ENCODE measurements at regions not wholly inside any gene's neighbourhood (a gene's known extent, or its start where the extent isn't known, plus 50 kb on each side); places are given as distances from the start of the nearest gene placed in this dataset.

DNA sequence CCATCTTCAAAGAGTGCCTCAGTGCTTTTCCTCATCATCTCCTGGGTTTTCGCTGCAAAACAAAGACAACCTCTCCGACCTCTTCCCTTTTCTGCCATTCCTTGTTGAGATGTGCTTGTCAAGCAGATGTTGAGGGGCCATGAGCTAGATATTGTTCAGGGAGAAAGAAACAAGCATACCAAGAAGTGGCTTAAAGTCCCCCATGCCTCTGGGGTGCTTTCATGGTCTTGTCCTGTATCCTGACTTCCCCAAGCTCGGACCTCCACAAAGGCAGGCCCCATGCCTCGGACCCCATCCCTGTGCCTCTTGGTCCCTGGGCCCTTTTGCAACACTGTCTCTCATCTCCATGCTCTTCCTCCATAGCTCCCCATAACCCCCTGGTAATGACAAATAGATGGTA is 103.8 kb downstream of the C1orf94 start:
- no peak for TF ChIP-seq CTCF (conservative IDR thresholded peaks at IDR 0.05; ENCODE audit: low read depth, low read length)
- no peak overlapping the region for H3K4me3 ChIP-seq (ENCODE audit: low read depth, low read length)
- DNase-seq (ENCODE audit: low read depth): no peak

DNA sequence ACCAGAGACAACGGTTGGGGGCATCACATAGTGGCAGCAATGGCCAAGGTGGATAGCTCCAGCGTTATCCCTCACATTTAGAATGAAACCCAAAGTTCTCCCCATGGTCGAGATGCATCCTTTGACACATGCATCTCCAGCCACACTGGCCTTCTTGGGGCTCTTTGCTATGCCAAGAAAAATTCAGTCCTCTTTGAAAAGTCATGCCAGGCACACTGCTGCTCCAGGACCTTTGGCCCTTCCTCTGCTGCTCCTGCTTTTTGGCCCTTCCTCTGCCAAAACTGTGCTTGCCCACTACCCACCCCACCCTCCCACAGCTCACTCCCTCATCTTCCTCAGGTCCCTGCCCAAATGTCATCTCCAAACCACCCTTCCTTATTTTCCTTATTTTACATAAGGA is 106.4 kb downstream of the C1orf94 start:
- TF ChIP-seq CTCF (conservative IDR thresholded peaks at IDR 0.05; ENCODE audit: low read depth, low read length): no peak
- H3K4me3 ChIP-seq (ENCODE audit: low read depth, low read length): no peak overlapping the region
- no peak for DNase-seq (ENCODE audit: low read depth)

DNA sequence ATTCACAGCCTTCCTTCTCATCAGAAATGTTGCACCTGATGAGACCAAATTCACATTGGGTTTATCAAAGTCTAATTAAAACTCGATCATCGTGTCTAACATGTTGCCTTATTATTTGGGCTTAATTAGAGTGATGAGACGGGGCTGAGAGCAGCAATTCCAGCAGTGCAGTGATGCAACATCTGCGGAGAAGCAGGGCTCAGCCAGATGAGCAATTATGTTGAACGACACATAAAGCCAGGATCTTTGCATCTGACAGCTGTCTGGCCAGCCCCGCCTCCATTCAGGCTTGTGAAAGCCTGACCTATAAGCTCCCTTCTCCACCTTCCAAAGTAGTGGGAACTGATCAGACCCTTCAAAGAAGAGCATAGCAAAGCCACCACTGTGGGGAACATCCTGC is 109.8 kb downstream of the C1orf94 start:
- no peak for TF ChIP-seq CTCF (conservative IDR thresholded peaks at IDR 0.05; ENCODE audit: low read depth, low read length)
- no peak for DNase-seq (ENCODE audit: low read depth)
- H3K4me3 ChIP-seq (ENCODE audit: low read depth, low read length): no peak overlapping the region

- DNase-seq (ENCODE audit: low read depth): no peak
- no peak overlapping the region for H3K4me3 ChIP-seq (ENCODE audit: low read depth, low read length)
- TF ChIP-seq CTCF (conservative IDR thresholded peaks at IDR 0.05; ENCODE audit: low read depth, low read length): no peak
These were observed 114.1 kb downstream of the C1orf94 start for GRCh38 chr1:34290831-34291230.

GRCh38 chr1:34292472-34292871 is 115.8 kb downstream of the C1orf94 start:
- no peak for TF ChIP-seq CTCF (conservative IDR thresholded peaks at IDR 0.05; ENCODE audit: low read depth, low read length)
- H3K4me3 ChIP-seq (ENCODE audit: low read depth, low read length): no peak overlapping the region
- DNase-seq (ENCODE audit: low read depth): no peak

- H3K4me3 ChIP-seq (ENCODE audit: low read depth, low read length): no peak overlapping the region
- TF ChIP-seq CTCF (conservative IDR thresholded peaks at IDR 0.05; ENCODE audit: low read depth, low read length): no peak
- DNase-seq (ENCODE audit: low read depth): no peak
These were observed 119.4 kb downstream of the C1orf94 start for GRCh38 chr1:34296059-34296458.

DNA sequence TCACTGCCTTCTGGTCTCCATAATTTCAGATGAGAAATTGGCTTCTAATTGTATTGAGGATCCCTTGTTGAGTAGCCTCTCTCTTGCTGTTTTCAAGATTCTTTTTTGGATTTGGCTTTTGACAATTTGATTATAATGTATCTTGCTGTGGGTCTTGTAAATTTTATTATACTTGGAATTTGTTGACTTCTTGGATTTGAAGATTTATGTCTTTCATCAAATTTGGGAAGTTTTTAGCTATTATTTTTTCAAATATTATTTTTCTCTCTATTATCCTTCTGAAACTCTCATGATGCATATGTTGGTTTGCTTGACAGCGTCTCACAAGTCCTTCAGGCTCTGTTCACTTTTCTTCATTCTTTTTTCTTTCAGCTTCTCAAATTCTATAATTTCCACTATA is 126.1 kb downstream of the C1orf94 start:
- no peak for TF ChIP-seq CTCF (conservative IDR thresholded peaks at IDR 0.05; ENCODE audit: low read depth, low read length)

More for the DNA sequence above, 126.1 kb downstream of the C1orf94 start:
- DNase-seq (ENCODE audit: low read depth): no peak
- H3K4me3 ChIP-seq (ENCODE audit: low read depth, low read length): no peak overlapping the region

All from choroid plexus epithelial cell (primary cell).